ENCODE measurements at regions not wholly inside any gene's neighbourhood (a gene's known extent, or its start where the extent isn't known, plus 50 kb on each side); places are given as distances from the start of the nearest gene placed in this dataset.

DNA sequence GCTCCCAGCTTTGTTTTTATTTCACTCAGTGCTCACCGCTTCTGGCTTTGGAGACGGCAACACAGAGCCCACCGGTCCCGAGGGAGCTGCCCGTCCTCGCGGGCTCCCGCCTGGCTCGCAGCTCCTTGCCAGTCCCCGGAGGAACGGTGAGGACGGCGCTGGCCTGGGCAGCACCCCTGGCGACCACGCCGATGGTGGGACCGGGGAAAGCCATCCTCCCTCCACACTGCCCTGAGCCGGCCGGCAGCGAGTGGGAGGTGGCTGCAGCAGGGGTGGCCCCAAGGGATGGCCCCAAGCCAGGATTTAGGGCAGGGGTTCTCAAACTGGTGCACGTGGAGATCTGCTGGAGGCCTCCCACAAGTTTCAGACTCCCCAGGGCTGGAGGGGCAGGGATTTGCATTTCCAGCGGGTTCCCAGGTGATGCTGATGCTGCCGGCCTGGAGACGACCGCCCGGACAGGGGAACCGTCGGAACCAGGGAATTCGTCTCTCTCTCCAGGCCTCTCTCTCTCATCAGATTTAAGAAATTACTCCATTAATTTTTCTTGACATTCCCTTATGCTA, 293.2 kb upstream of the IRX4 start:
- peak; percentile 83 for DNase-seq (ENCODE audit: low spot score)

DNA sequence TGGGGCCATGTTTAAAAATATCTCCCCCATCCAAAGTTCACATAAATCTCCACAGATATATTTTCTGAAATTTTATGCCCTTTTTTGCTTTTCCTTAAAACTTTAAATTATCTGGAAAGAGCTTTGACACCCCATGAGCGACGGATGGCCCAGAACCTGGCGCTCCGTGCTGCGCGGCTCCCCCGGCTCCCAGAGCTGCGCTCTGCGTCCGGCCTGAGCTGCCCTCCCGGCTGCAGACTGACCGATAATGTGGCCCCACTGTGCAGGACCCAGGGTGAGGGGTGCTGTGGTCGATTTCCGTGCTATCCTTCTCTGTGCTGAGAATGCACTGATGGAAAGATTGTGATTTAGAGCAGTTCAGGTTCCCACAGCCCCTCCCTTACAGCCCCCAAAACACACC, 292.3 kb upstream of the IRX4 start:
- no peak for DNase-seq (ENCODE audit: low spot score)

DNA sequence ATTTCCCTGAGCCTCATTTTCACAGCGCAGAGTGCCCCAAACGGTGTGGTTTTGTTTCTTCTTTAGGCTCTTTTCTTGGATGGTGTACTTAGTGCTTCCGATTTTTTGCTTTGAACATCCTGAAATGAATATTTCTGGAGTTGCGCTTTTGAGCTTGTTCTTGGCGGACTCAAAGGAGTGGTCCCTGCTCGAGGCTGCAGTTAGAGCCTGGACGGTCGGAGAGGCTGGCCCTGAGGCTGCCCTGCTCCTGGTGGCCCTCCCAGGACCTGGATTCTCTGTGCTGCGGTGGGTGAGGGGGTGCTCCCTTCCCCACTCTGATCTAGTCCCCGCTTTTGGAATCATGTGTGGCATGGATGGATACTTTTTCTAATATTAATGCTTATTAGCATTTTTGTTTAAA, 291.8 kb upstream of the IRX4 start:
- peak; percentile 76 for DNase-seq (ENCODE audit: low spot score)

DNA sequence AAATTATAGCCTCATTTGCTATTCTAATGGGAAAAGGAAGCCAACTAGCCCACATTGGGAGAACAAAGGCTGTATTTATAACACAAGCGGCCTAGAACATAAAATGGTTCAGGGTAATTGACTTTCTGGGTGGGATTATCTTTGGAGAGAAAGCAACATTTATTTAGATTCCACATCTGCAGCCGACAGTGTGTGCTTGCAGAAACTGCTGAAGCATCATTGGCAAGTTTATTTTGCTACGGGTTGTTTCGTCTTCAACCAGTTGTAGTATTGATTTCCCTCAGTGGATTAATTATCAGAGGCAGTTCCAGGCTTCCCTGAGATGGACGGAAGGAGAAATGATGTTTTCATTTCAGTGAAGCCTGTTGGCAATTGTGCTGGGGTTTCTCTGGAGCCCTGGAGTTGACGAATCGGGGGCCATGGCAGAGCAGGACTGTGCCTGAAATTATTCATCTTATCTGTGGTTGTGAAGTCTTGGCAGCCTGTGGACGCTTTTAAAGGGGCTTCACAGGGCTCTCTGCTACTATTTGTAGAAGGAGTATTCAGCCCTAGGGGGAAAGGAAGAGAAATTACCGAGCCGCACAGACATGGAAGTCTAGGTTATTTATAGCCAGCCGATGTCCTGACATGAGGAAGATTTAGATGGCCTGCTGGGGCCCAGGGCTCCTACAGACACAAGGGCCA, 290.6 kb upstream of the IRX4 start:
- DNase-seq (ENCODE audit: low spot score), result no peak

DNA sequence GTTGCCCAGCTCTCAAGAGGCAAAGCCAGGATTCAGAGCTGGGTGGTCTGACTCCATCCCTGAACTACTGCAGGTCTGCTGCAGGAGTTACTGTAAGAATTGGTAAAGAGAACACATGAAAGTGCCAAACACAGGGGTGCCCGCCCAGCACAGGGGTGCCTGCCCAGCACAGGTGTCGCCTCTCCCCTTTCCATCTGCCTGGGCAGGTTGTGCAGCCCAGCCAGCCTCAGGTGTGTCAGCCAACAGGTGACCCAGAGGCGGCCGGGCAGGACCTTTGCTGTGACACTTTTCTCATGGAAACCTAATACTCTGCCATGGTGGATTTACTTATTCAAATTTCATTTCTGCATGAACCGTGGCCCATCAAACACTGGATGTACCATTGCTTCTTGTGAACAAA, 289.7 kb upstream of the IRX4 start:
- DNase-seq (ENCODE audit: low spot score), result peak; percentile 67

DNA sequence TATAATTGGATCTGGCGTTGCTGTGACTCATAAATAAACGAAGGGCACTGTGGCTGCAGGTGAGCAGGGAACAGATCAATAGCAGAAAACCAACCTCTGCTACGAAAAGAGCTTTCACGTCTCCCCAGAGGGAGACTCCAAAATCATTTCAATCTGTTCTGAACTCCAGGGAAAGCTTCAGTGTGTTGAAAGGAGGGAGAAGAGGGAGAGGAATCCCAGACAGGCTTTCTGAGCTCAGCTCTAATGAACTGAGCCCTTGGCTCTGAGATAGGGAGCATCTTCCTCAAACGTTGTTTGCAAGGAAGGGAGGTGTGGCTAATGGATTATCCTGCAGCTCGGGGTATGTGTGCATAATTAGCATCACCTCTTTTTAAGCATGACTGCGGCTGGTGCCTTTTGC, 288.0 kb upstream of the IRX4 start:
- DNase-seq (ENCODE audit: low spot score), result no peak

DNA sequence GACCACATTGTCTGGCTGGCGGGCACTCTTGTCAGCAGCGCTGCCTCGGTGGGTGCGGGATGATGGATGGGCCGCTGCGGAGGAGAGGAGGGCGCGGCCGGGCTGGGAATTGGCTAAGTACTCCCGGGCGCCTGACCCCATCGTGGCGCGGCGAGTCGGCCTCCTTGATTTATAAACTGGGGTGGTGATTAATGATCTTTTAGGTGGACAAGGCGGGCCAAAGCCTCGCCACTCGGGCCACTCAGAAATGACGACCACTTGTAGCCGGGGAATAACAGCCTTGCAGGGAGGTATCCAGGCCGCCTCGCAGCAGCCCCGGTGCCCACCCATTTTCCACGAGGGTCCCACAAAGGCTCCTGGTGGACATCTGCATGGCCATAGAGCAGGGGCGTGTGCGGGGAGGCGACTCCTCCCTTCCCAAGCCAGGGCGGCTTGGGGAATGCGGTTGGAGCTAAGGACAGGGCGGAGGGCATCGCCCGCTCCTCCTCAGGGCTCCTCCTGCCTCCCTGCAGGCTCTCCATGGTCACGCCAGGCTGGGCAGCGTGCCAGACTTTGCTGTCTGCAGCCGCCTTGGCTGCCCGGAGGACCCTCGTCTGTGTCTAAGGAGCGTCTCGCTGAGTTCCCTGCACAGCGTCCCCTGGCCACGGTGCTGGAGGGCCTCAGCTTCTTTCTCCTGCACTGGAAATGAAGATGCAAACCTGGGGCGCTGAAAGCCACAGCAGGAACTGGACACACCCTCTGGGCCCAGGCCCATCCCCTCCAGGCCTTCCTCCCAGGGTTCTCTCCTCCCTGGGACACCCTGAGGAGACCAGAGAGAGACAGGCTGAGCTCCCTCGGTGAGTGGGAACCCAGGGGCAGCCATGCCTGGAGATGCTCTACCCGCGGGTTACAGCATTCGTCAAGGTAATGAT, 287.4 kb upstream of the IRX4 start:
- DNase-seq (ENCODE audit: low spot score), result peak; percentile 84

DNA sequence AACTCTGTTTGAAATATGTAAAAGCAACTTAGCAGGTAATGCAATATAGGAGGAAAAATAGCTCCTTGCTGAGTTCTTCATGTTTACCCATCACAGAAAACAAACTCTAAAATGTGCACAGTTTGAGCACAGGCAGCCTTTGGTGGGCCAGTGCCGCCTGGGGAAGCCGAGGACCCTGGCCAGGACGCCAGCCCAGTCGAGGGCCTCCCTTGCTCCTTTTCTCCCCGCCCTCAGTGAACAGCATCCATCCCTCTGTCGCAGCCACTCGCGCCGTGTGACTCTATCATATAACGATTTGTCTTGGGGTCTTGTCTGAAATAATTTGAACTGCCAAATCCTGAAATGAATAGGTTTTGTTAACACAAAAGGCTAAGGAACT, 286.7 kb upstream of the IRX4 start:
- DNase-seq (ENCODE audit: low spot score), result peak; percentile 51

DNA sequence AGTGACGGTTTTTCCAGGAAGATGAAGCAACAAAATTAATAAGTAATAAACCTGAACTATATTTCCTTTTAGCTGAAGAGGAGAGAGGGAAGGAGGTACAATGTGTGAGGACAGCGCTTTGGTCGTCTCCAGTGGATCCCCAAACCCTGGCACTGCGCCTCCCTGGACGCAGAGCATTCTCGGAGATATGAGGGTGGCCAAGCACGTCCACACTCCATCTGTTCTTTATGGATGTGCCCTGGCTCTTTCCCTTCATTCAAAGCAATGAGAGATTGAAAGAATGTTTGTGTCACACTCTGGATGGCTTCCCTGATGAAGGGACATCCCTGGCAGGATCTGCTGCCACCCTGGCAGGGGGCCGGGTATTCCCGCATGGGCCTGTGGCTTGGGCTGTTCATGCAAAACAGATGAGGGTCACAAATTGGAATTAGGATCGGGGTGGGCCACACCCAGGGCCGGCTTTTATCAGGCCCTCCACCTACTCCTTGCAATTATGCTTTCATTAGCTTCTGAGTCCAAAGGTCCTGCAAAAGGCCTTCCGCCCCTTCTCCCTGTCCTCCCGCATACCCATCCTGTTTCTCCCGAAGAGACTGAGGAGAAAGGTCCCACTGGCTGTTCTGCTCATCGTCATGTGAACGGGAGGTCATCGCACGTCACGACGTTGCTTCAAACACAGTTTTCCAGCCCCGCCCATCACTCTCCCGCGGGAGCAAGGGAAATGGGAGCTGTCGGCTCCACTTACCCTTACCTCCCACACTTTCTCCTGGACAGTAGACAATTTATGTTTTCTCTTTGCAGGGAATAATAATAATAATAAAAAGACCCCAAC, 286.1 kb upstream of the IRX4 start:
- peak; percentile 43 for DNase-seq (ENCODE audit: low spot score)

DNA sequence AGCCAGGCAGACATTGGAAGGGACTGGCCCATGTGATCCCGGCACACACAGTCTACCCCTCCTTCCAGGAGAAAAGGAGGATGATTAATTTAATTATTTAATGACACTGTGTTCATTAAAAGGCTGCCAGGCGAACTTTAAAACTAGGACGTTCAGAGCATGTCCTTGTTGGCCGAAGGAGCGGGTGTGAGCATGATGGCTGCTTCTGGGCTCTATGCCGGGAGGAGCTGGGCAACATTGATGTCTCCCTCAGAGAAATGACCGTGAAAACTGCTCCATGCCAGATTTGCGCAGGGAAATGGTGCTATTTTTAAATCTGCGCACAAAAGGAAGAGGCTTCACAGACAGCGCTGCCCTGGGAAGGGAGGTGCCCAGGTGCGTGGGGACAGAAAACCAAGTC, 284.9 kb upstream of the IRX4 start:
- DNase-seq (ENCODE audit: low spot score), result peak; percentile 39

DNA sequence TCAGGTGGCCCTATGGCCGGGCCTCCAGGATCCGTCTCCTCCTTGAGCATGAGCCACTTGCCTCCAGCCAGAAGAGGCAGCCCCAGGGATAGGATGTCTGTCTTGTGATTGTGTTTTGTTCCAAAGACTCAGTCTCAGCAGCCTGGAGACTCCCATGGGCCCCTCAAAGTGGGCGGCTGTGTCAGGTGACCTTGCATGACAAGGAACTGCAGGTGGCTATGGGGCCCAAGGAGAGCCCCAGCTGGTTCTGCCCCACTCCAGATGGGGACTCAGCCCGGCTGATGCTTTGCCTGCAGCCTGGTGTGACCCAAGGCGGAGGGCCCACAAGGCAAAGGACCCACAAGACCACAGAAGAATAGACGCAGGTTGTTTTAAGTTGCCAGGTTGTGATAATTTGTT, 284.3 kb upstream of the IRX4 start:
- DNase-seq (ENCODE audit: low spot score), result peak; percentile 69

DNA sequence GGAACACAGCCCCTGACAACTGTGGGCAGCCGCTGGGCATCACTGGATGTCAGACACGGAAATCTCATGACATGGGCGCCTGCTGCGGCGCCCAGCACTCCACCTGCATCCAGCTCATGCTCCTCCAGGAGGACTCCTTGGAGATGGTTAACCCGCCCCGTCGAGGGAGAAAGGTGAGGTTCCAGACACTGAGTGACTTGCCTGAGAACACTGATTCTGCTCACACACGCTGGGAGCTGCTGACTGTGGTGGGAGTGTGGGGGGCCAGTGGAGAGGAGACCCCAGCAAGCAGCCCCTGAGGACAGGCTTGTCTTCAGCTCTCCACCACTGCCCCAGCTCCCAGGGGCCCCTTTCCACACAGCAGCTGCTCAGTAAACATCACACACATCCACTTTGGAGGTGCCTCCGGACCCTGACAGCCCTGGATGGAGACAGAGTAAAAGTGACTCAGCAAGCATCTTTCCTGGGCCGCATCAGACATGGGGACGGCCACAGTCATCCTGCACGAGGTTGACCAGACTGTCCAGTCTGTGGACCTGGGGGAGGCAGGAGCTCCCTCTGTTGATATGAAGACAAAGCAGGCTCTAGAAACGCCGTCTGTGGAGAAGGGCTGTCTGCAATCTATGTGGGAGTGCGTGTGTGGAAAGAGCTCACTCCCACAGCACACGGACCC, 283.7 kb upstream of the IRX4 start:
- DNase-seq (ENCODE audit: low spot score), result peak; percentile 67

DNA sequence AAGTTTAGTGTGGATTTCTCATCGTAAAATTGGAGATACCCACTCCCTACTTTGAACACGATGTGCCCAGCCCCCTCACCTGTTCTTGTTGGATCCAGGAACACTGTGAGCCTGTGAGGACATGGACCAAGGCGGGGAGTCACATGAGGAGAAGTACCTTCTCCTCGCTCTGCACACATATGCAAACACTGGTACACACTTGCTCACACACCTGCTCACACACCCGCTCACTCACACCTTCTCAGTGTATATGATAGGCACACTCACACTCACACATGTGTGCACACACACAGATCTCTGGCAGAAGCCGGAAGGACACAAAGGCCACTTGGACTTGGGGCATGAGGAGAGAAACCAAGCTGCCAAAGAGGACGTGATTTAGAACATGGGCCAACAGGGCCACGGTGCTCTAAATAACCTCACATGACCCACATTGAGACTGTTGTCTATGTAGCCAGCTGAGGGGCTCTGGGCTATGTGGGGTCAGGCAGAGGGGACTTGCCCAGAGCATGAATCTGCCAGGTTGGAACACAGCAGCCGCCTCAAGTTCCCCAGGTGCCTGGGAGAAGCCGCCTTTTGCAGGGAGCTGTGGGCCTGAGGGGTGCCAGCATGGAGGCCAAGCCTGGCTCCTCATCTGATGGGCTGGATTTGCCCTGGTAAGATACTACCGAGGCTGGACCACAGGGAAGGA, 283.0 kb upstream of the IRX4 start:
- DNase-seq (ENCODE audit: low spot score), result peak; percentile 65

DNA sequence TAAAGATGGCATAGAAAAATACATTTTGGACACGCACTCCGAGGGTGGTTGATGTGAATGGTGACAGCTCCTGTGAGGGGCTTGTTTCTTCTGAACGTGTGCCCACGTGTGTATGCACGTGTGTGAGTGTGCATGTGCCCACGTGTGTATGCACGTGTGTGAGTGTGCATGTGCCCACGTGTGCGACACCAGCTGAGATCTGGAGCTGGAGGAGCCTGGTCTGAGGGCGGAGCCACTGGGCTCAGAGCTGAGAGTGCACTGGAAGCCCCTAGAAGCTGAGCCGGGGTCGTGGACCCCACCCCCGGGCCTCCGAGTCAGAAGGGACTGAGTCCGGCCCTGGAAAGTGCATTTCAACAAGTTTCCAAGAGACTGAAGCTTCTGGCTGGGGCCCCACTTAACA, 282.5 kb upstream of the IRX4 start:
- DNase-seq (ENCODE audit: low spot score), result peak; percentile 59

DNA sequence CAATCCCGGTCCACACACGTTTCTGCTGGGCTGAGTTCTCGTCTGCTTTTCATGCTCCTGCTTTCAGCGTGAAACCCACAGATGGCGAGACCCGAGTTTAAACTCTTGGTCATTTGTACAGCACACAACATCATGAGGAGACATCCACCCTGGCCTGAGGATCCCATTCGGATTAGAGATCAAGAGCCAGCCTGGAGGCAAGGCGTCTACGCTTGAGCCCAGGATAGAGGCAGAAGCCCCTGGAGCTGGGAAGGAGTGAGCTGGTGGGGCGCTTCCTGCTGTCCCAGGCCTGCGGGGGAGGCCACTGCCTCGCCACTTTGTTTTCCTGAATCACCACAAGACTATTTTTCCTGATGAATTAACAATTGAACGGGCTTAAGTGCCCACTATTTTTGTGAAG, 281.9 kb upstream of the IRX4 start:
- DNase-seq (ENCODE audit: low spot score), result no peak

DNA sequence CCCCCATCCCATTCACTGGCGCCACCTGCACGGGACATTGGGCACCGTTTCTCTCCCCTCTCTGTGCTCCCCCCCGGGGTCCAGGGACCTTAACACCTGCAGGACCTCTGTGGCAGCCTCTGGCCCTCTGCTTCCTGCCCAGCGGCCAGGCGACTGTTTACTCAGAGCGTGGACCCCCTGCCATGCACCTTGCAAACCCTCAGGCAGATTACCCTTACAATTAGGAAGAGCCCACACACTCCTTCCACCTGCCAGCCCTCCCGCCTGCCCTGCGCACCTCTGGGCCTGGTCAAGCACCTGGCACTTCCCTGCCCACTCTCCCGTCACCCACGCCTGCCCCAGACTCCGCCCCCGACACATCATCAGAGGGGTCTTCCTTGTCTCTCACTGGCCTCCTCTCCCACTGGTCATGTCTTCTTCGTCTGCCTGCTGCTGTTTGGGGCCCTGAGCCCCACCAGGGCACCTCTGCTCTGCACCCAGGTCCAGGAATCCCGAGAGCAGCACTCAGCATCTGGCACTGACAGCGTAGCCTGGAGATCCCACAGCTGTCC, 281.3 kb upstream of the IRX4 start:
- DNase-seq (ENCODE audit: low spot score), result no peak

DNA sequence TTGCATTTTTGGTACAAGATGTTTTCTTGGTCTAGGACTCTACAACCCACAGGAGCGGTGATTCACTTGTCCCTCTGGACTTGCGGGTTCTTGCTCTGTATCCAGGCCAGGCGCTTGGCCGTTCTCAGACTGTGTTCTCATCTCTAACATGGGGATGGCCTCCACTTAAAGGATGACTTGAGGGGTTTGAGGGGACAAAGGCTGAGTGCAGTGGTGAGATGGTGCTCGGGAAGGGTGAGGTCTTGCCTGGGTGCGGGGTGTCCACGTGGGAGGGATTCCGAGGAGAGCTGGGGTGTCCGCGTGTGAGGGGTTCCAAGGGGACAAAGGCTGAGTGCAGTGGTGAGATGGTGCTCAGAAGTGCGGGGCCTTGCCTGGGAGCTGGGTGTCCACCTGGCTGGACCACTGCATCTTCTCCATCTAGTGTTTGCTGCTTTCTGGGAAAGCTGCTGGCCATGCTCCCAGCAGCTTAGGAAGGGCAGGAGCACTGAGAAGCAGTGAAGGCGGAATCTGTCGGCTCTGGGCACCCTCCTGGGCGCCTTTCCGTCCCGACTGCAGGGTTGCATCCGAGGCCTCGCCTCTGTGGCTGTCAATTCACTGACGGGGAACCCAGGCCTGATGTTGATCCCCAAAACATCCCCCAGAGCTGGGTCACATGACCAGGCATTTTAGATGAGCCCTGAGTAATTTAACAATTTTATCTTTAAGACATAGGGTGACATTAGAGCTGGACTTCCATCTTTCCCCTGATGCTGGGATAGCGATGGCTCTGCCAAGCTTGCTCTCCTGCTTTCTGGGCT, 280.5 kb upstream of the IRX4 start:
- DNase-seq (ENCODE audit: low spot score), result no peak

DNA sequence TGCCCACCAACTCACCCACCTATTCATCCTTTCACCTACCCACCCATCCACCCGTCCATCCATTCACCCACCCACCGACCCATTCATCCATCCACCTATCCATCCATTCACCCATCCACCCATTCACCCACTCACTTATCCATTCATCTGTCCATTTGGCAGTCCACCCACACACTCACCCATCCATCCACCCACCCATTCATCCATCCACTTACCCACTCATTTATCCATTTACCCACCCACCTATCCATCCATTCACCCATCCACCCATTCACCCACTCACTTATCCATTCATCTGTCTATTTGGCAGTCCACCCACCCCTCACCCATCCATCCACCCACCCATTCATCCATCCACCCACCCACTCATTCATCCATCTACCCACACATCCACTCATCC, 278.1 kb upstream of the IRX4 start:
- DNase-seq (ENCODE audit: low spot score), result no peak

DNA sequence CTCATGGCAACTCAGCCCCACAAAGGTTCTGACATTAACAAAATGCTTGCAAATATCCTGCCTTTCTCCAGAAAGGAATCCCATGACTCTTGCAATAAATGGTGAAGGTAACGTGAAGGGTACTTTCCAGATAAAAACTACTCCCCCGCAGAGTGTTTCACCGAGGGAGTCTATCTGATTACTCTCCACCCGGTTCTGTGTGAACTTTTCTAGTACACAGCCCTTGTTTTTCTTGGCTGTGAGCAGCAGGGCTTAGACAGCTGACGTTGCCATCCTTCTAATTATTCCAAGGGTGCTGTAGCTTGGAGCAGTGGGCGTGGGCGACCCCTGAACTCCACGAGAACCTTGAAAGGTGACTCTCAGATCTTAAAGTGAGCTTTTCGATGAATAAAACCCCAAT, 276.0 kb upstream of the IRX4 start:
- no peak for DNase-seq (ENCODE audit: low spot score)
